GM21526 (cell line): ENCODE measurements at regions not wholly inside any gene's neighbourhood (a gene's known extent, or its start where the extent isn't known, plus 50 kb on each side); places are given as distances from the start of the nearest gene placed in this dataset.
"Not testable (repeated sequence)": the region's sequence is repeated elsewhere in the genome, so short reads cannot be mapped to it uniquely, and the experiment has no call there.

Experiments used
- ATAC-seq: cut with Tn5 transposase; IDR thresholded peaks from one replicate; pipeline ENCODE4 v1.9.1; 2021; ENCODE audit warnings: moderate library complexity; ENCODE audit not compliant: unreplicated experiment, low FRiP score

- no peak for ATAC-seq
These were observed 279.3 kb upstream of the DDHD1 start for GRCh38 chr14:53432378-53432802.

- ATAC-seq, result no peak
These were observed 277.7 kb upstream of the DDHD1 start for GRCh38 chr14:53430870-53431269.

GRCh38 chr14:53412819-53413675, 259.9 kb upstream of the DDHD1 start:
- no peak for ATAC-seq

GRCh38 chr14:53411125-53411524, 258.0 kb upstream of the DDHD1 start:
- ATAC-seq, result no peak

- no peak for ATAC-seq
These were observed 256.8 kb upstream of the DDHD1 start for GRCh38 chr14:53409969-53410368.

- ATAC-seq, result no peak
These were observed 256.2 kb upstream of the DDHD1 start for GRCh38 chr14:53409289-53409688.

GRCh38 chr14:53408175-53408879, 255.2 kb upstream of the DDHD1 start:
- no peak for ATAC-seq

- ATAC-seq, result no peak
These were observed 253.4 kb upstream of the DDHD1 start for GRCh38 chr14:53406519-53406918.

GRCh38 chr14:53401646-53402045, 248.5 kb upstream of the DDHD1 start:
- no peak for ATAC-seq

GRCh38 chr14:53399057-53399456, 245.9 kb upstream of the DDHD1 start:
- no peak for ATAC-seq

- no peak for ATAC-seq
These were observed 245.5 kb upstream of the DDHD1 start for GRCh38 chr14:53398616-53399015.

GRCh38 chr14:53395267-53395666, 242.1 kb upstream of the DDHD1 start:
- not testable (repeated sequence) for ATAC-seq

GRCh38 chr14:53391631-53392285, 238.6 kb upstream of the DDHD1 start:
- ATAC-seq, result no peak

- no peak for ATAC-seq
These were observed 238.0 kb upstream of the DDHD1 start for GRCh38 chr14:53391156-53391555.

- no peak for ATAC-seq
These were observed 236.9 kb upstream of the DDHD1 start for GRCh38 chr14:53390008-53390407.

- ATAC-seq, result no peak
These were observed 236.1 kb upstream of the DDHD1 start for GRCh38 chr14:53389202-53389601.

- ATAC-seq, result no peak
These were observed 233.2 kb upstream of the DDHD1 start for GRCh38 chr14:53386362-53386761.

GRCh38 chr14:53384536-53384935, 231.4 kb upstream of the DDHD1 start:
- no peak for ATAC-seq

GRCh38 chr14:53384073-53384472, 230.9 kb upstream of the DDHD1 start:
- ATAC-seq, result no peak

- no peak for ATAC-seq
These were observed 228.8 kb upstream of the DDHD1 start for GRCh38 chr14:53381895-53382294.

GRCh38 chr14:53380867-53381225, 227.7 kb upstream of the DDHD1 start:
- ATAC-seq, result no peak
